Gastrocnemius medialis (tissue), 4 donors: ENCODE measurements at regions not wholly inside any gene's neighbourhood (a gene's known extent, or its start where the extent isn't known, plus 50 kb on each side); places are given as distances from the start of the nearest gene placed in this dataset.

Experiments
- POLR2A ChIP-seq, 2 donors: fragments of 450-650 bp; IDR thresholded peaks; one replicate each; pipeline ENCODE4 v1.6.1; 2017; ENCODE audit warnings: antibody characterized with exemption in 2 of 2, mild to moderate bottlenecking in 2 of 2, moderate library complexity in 2 of 2
- TF ChIP-seq, protein P1 (sequence below), 5 experiments: fragments of 450-650 bp in 3 of 5; fragments of 200-600 bp in 2 of 5; sonication (generic) in 2 of 5; IDR thresholded peaks in 4 of 5; conservative IDR thresholded peaks in 1 of 5; 1 replicate in 4 of 5; 2 replicates in 1 of 5; pipeline ENCODE4 v1.5.1; 2016 to 2019; ENCODE audit warnings: antibody characterized with exemption in 5 of 5, mild to moderate bottlenecking in 3 of 5, moderate library complexity in 3 of 5

DNA sequence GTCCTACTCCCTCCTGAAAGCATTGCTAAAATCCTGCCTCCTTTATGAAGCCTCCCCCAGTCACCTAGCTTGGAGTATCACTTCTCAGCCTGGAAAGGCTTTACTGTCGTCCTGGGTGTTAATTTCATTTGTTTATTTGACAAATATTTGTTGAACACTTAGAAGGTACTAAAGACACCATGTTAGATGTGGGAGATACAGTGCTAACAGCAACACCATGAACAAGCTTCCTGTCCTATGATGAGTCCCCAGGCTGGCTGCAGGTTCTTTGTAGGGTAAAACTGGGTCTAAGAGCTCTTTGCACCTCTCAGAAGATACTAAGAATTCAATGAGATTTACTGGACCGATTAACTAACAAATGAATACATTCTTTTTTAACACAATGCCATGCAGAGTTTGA lies 109.2 kb upstream of the TMEM170B start:
- TF ChIP-seq, protein P1, sequence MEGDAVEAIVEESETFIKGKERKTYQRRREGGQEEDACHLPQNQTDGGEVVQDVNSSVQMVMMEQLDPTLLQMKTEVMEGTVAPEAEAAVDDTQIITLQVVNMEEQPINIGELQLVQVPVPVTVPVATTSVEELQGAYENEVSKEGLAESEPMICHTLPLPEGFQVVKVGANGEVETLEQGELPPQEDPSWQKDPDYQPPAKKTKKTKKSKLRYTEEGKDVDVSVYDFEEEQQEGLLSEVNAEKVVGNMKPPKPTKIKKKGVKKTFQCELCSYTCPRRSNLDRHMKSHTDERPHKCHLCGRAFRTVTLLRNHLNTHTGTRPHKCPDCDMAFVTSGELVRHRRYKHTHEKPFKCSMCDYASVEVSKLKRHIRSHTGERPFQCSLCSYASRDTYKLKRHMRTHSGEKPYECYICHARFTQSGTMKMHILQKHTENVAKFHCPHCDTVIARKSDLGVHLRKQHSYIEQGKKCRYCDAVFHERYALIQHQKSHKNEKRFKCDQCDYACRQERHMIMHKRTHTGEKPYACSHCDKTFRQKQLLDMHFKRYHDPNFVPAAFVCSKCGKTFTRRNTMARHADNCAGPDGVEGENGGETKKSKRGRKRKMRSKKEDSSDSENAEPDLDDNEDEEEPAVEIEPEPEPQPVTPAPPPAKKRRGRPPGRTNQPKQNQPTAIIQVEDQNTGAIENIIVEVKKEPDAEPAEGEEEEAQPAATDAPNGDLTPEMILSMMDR (IDR thresholded peaks at IDR 0.05 in 4 of 5, conservative IDR thresholded peaks at IDR 0.05 in 1 of 5), result no peak
- TF ChIP-seq POLR2A (IDR thresholded peaks at IDR 0.05), result no peak
